ENCODE measurements at regions not wholly inside any gene's neighbourhood (a gene's known extent, or its start where the extent isn't known, plus 50 kb on each side); places are given as distances from the start of the nearest gene placed in this dataset.

GRCh38 chr1:221200464-221200863 lies 321.2 kb downstream of the HLX start:
- TF ChIP-seq CTCF (IDR thresholded peaks at IDR 0.05; ENCODE audit: low read depth, low read length) = no peak
- H3K4me3 ChIP-seq (ENCODE audit: low read depth, low read length) = no peak overlapping the region

GRCh38 chr1:221201773-221202172 lies 322.5 kb downstream of the HLX start:
- H3K4me3 ChIP-seq (ENCODE audit: low read depth, low read length) = no peak overlapping the region
- TF ChIP-seq CTCF (IDR thresholded peaks at IDR 0.05; ENCODE audit: low read depth, low read length) = no peak

- no peak overlapping the region for H3K4me3 ChIP-seq (ENCODE audit: low read depth, low read length)
- TF ChIP-seq CTCF (IDR thresholded peaks at IDR 0.05; ENCODE audit: low read depth, low read length) = peak; percentile 86
Observed at GRCh38 chr1:221203224-221204054, 324.2 kb downstream of the HLX start.

GRCh38 chr1:221204055-221204833 lies 325.0 kb downstream of the HLX start:
- TF ChIP-seq CTCF (IDR thresholded peaks at IDR 0.05; ENCODE audit: low read depth, low read length) = no peak
- H3K4me3 ChIP-seq (ENCODE audit: low read depth, low read length) = no peak overlapping the region

GRCh38 chr1:221206076-221206475 lies 326.8 kb downstream of the HLX start:
- TF ChIP-seq CTCF (IDR thresholded peaks at IDR 0.05; ENCODE audit: low read depth, low read length) = no peak
- no peak overlapping the region for H3K4me3 ChIP-seq (ENCODE audit: low read depth, low read length)

- TF ChIP-seq CTCF (IDR thresholded peaks at IDR 0.05; ENCODE audit: low read depth, low read length) = no peak
Observed at GRCh38 chr1:221212926-221213325, 333.7 kb downstream of the HLX start.

GRCh38 chr1:221217029-221217428 lies 337.8 kb downstream of the HLX start:
- no peak for TF ChIP-seq CTCF (IDR thresholded peaks at IDR 0.05; ENCODE audit: low read depth, low read length)

More at GRCh38 chr1:221212926-221213325, 333.7 kb downstream of the HLX start:
- H3K4me3 ChIP-seq (ENCODE audit: low read depth, low read length) = no peak overlapping the region

More at GRCh38 chr1:221217029-221217428, 337.8 kb downstream of the HLX start:
- H3K4me3 ChIP-seq (ENCODE audit: low read depth, low read length) = no peak overlapping the region
